Trophoblast cell (in vitro differentiated cells and primary cell): ENCODE measurements at regions not wholly inside any gene's neighbourhood (a gene's known extent, or its start where the extent isn't known, plus 50 kb on each side); places are given as distances from the start of the nearest gene placed in this dataset.

Experiments used
- DNase-seq, 2 donors: peaks; one replicate each; pipeline ENCODE4 v3.0.0-alpha.2; 2016
- H2AFZ ChIP-seq: 2 replicates; pipeline ENCODE4 v1.6.1; 2013; ENCODE audit warnings: low read length, moderate library complexity, mild to moderate bottlenecking; ENCODE audit not compliant: insufficient read depth, poor library complexity
- H2AK5ac ChIP-seq: 2 replicates; pipeline ENCODE4 v1.6.1; 2013; ENCODE audit warnings: mild to moderate bottlenecking, low read length
- H2BK120ac ChIP-seq: 2 replicates; pipeline ENCODE4 v1.6.1; 2013; ENCODE audit warnings: low read length, mild to moderate bottlenecking, moderate library complexity; ENCODE audit not compliant: insufficient read depth, poor library complexity
- H2BK12ac ChIP-seq: 2 replicates; pipeline ENCODE4 v1.6.1; 2013; ENCODE audit warnings: mild to moderate bottlenecking, low read length, moderate library complexity
- H2BK5ac ChIP-seq: 2 replicates; pipeline ENCODE4 v1.6.1; 2013; ENCODE audit warnings: low read length, low read depth, moderate library complexity, mild to moderate bottlenecking; ENCODE audit not compliant: poor library complexity
- H3K14ac ChIP-seq: 2 replicates; pipeline ENCODE4 v1.6.1; 2013; ENCODE audit warnings: mild to moderate bottlenecking, low read length
- H3K18ac ChIP-seq: 2 replicates; pipeline ENCODE4 v1.6.1; 2013; ENCODE audit warnings: mild to moderate bottlenecking, low read length
- H3K23ac ChIP-seq: 2 replicates; pipeline ENCODE4 v1.6.1; 2013; ENCODE audit warnings: low read length
- H3K27ac ChIP-seq: 2 replicates; pipeline ENCODE4 v1.5.1; 2013; ENCODE audit warnings: low read depth, mild to moderate bottlenecking, inconsistent platforms, low read length, moderate library complexity
- H3K27me3 ChIP-seq: 2 replicates; pipeline ENCODE4 v1.6.1; 2013; ENCODE audit warnings: inconsistent platforms, mild to moderate bottlenecking, low read length, moderate library complexity; ENCODE audit not compliant: insufficient read depth
- H3K36me3 ChIP-seq, 2 experiments: 1 replicate in 1 of 2; 2 replicates in 1 of 2; pipeline ENCODE4 v1.6.1; 2013; ENCODE audit warnings: low read length in 2 of 2, mild to moderate bottlenecking in 2 of 2, moderate library complexity in 1 of 2; ENCODE audit not compliant: insufficient read depth in 2 of 2, control insufficient read depth in 1 of 2
- H3K4ac ChIP-seq: 2 replicates; pipeline ENCODE4 v1.6.1; 2013; ENCODE audit warnings: low read depth, mild to moderate bottlenecking, low read length, moderate library complexity
- H3K4me1 ChIP-seq, 2 experiments: 1 replicate in 1 of 2; 2 replicates in 1 of 2; pipeline ENCODE4 v1.6.1; 2013; ENCODE audit warnings: low read length in 2 of 2, mild to moderate bottlenecking in 2 of 2, moderate library complexity in 1 of 2; ENCODE audit not compliant: insufficient read depth in 2 of 2, control insufficient read depth in 1 of 2
- H3K4me2 ChIP-seq: 2 replicates; pipeline ENCODE4 v1.6.1; 2013; ENCODE audit warnings: inconsistent platforms, mild to moderate bottlenecking, low read length, moderate library complexity
- H3K4me3 ChIP-seq: 2 replicates; pipeline ENCODE4 v1.5.1; 2013; ENCODE audit warnings: mild to moderate bottlenecking, low read depth, low read length, inconsistent platforms
- H3K79me1 ChIP-seq: one replicate; pipeline ENCODE4 v1.6.1; 2013; ENCODE audit warnings: low read length
- H3K79me2 ChIP-seq: 2 replicates; pipeline ENCODE4 v1.6.1; 2013; ENCODE audit warnings: low read length, mild to moderate bottlenecking; ENCODE audit not compliant: control insufficient read depth, insufficient read depth, poor library complexity
- H3K9ac ChIP-seq: 2 replicates; pipeline ENCODE4 v1.6.1; 2013; ENCODE audit warnings: mild to moderate bottlenecking, low read length
- H3K9me3 ChIP-seq: 2 replicates; pipeline ENCODE4 v1.6.1; 2013; ENCODE audit warnings: low read depth, mild to moderate bottlenecking, control low read depth, inconsistent platforms, low read length; ENCODE audit not compliant: insufficient read depth
- H4K12ac ChIP-seq: 2 replicates; pipeline ENCODE4 v1.6.1; 2013; ENCODE audit warnings: low read depth, mild to moderate bottlenecking, low read length, moderate library complexity
- H4K8ac ChIP-seq: 2 replicates; pipeline ENCODE4 v1.6.1; 2013; ENCODE audit warnings: low read depth, mild to moderate bottlenecking, low read length, moderate library complexity
- H4K91ac ChIP-seq: one replicate; pipeline ENCODE4 v1.6.1; 2013; ENCODE audit warnings: low read depth, mild to moderate bottlenecking, low read length, moderate library complexity
- WGBS: extraction: QIAGEN DNeasy Blood & Tissue Kit; methylation state at CpG from one replicate; pipeline ENCODE4 v1.1.7; 2013; ENCODE audit warnings: missing lambda C conversion rate; ENCODE audit not compliant: insufficient read length, insufficient coverage; ENCODE audit errors: extremely low coverage; 5-methylcytosine and 5-hydroxymethylcytosine counted together

GRCh38 chr11:71118671-71119250 is 133.6 kb downstream of the SHANK2 start:
- H3K18ac ChIP-seq = no peak overlapping the region
- no peak overlapping the region for H3K4me3 ChIP-seq
- no peak overlapping the region for H2AFZ ChIP-seq
- no peak overlapping the region for H3K4ac ChIP-seq
- H2BK120ac ChIP-seq = no peak overlapping the region
- no peaks in the 10 kb centered on the region for H3K79me1 ChIP-seq
- peaks cover 8 to 15% of the 10 kb centered on the region in 2 experiments for H3K36me3 ChIP-seq
- no peak overlapping the region for H3K4me2 ChIP-seq
- WGBS = no CpG with 5 or more reads among the region's 20 CpGs
- H3K79me2 ChIP-seq = no peaks in the 10 kb centered on the region
- H2BK12ac ChIP-seq = no peak overlapping the region
- DNase-seq = no peak
- H3K27me3 ChIP-seq = no peaks in the 10 kb centered on the region
- no peak overlapping the region for H2AK5ac ChIP-seq
- no peak overlapping the region for H3K23ac ChIP-seq
- H3K14ac ChIP-seq = no peak overlapping the region
- peaks cover 0 to 5% of the 10 kb centered on the region in 2 experiments for H3K4me1 ChIP-seq
- H4K91ac ChIP-seq = no peak overlapping the region
- H4K8ac ChIP-seq = no peak overlapping the region
- no peak overlapping the region for H3K27ac ChIP-seq
- no peak overlapping the region for H3K9ac ChIP-seq
- no peak overlapping the region for H4K12ac ChIP-seq
- peaks cover 5% of the 10 kb centered on the region for H3K9me3 ChIP-seq
- H2BK5ac ChIP-seq = no peak overlapping the region

GRCh38 chr11:71117311-71117710 is 135.1 kb downstream of the SHANK2 start:
- no peak overlapping the region for H4K8ac ChIP-seq
- no peak overlapping the region for H4K12ac ChIP-seq
- H3K79me2 ChIP-seq = no peaks in the 10 kb centered on the region
- no peak overlapping the region for H3K9ac ChIP-seq
- no peak overlapping the region for H2BK5ac ChIP-seq
- no peak overlapping the region for H2AFZ ChIP-seq
- peak; percentile 19 to 57 for DNase-seq
- no peak overlapping the region for H3K4ac ChIP-seq
- H3K9me3 ChIP-seq = peaks cover 5% of the 10 kb centered on the region
- no peak overlapping the region for H3K4me3 ChIP-seq
- H3K23ac ChIP-seq = no peak overlapping the region
- no CpG with 5 or more reads among the region's 5 CpGs for WGBS
- no peaks in the 10 kb centered on the region for H3K79me1 ChIP-seq
- no peak overlapping the region for H2AK5ac ChIP-seq
- no peak overlapping the region for H3K14ac ChIP-seq
- H3K18ac ChIP-seq = no peak overlapping the region
- no peaks in the 10 kb centered on the region for H3K27me3 ChIP-seq
- H3K4me1 ChIP-seq = peaks cover 0 to 5% of the 10 kb centered on the region in 2 experiments
- no peak overlapping the region for H2BK12ac ChIP-seq
- H3K27ac ChIP-seq = no peak overlapping the region
- H3K4me2 ChIP-seq = no peak overlapping the region
- no peak overlapping the region for H4K91ac ChIP-seq
- H2BK120ac ChIP-seq = no peak overlapping the region
- peaks cover 13 to 22% of the 10 kb centered on the region in 2 experiments for H3K36me3 ChIP-seq

- Histone ChIP-seq H2BK120ac (no peak overlapping the region), H3K27ac (no peak overlapping the region), H3K36me3 (peaks cover 13 to 22% of the 10 kb centered on the region in 2 experiments), H3K18ac (no peak overlapping the region), H3K27me3 (no peaks in the 10 kb centered on the region), H3K4me2 (no peak overlapping the region), H3K4me3 (peak overlapping the region; percentile 7), H4K12ac (no peak overlapping the region), H3K79me2 (no peaks in the 10 kb centered on the region), H3K4me1 (peaks cover 0 to 5% of the 10 kb centered on the region in 2 experiments), H2BK5ac (no peak overlapping the region), H2BK12ac (no peak overlapping the region), H3K79me1 (no peaks in the 10 kb centered on the region), H2AK5ac (no peak overlapping the region), H3K4ac (no peak overlapping the region), H3K9ac (no peak overlapping the region), H3K23ac (no peak overlapping the region), H4K8ac (no peak overlapping the region), H2AFZ (no peak overlapping the region), H4K91ac (no peak overlapping the region), H3K14ac (no peak overlapping the region), H3K9me3 (peaks cover 5% of the 10 kb centered on the region)
- DNase-seq = no peak
- no CpG with 5 or more reads among the region's 8 CpGs for WGBS
Measured at GRCh38 chr11:71116693-71117040, 135.7 kb downstream of the SHANK2 start.

- no peak overlapping the region for H2AK5ac ChIP-seq
- no peak overlapping the region for H4K91ac ChIP-seq
- H3K79me2 ChIP-seq = no peaks in the 10 kb centered on the region
- H3K4ac ChIP-seq = no peak overlapping the region
- H3K27me3 ChIP-seq = no peaks in the 10 kb centered on the region
- H3K9me3 ChIP-seq = peaks cover 5% of the 10 kb centered on the region
- H2BK120ac ChIP-seq = no peak overlapping the region
- no peaks in the 10 kb centered on the region for H3K79me1 ChIP-seq
- no peak overlapping the region for H3K4me3 ChIP-seq
- no peak overlapping the region for H4K8ac ChIP-seq
- H2BK12ac ChIP-seq = no peak overlapping the region
- no peak overlapping the region for H2BK5ac ChIP-seq
- no CpG with 5 or more reads among the region's 19 CpGs for WGBS
- peaks cover 0 to 5% of the 10 kb centered on the region in 2 experiments for H3K4me1 ChIP-seq
- no peak overlapping the region for H3K23ac ChIP-seq
- no peak overlapping the region for H4K12ac ChIP-seq
- no peak overlapping the region for H2AFZ ChIP-seq
- no peak overlapping the region for H3K27ac ChIP-seq
- H3K36me3 ChIP-seq = peaks cover 13 to 22% of the 10 kb centered on the region in 2 experiments
- H3K14ac ChIP-seq = no peak overlapping the region
- H3K18ac ChIP-seq = no peak overlapping the region
- H3K9ac ChIP-seq = no peak overlapping the region
- DNase-seq = no peak
- no peak overlapping the region for H3K4me2 ChIP-seq
Measured at GRCh38 chr11:71115770-71116692, 136.3 kb downstream of the SHANK2 start.
